SK-N-SH treated with all-trans-retinoic acid at 6 μM for 48 hours (cell line): ENCODE measurements at regions not wholly inside any gene's neighbourhood (a gene's known extent, or its start where the extent isn't known, plus 50 kb on each side); places are given as distances from the start of the nearest gene placed in this dataset.

ENCODE experiments used
- BACH2 ChIP-seq: fragments of 250-450 bp; sonication (Bioruptor Pico); IDR thresholded peaks from 2 replicates; pipeline ENCODE4 v1.9.0; 2021; ENCODE audit warnings: mild to moderate bottlenecking, borderline replicate concordance
- ISL1 ChIP-seq: fragments of 250-450 bp; sonication (Bioruptor Pico); IDR thresholded peaks from 2 replicates; pipeline ENCODE4 v2.1.2; 2022; ENCODE audit warnings: mild to moderate bottlenecking, moderate library complexity
- RARB ChIP-seq: fragments of 250-450 bp; sonication (Bioruptor Pico); IDR thresholded peaks from 2 replicates; pipeline ENCODE4 v1.8.0; 2021; ENCODE audit warnings: mild to moderate bottlenecking, moderate library complexity
- SNAI2 ChIP-seq: fragments of 250-450 bp; sonication (Bioruptor Pico); IDR thresholded peaks from 2 replicates; pipeline ENCODE4 v1.5.0; 2020; ENCODE audit warnings: mild to moderate bottlenecking, moderate library complexity
- TF ChIP-seq, protein P1 (sequence below): fragments of 250-450 bp; sonication (Bioruptor Pico); IDR thresholded peaks from 2 replicates; pipeline ENCODE4 v1.8.0; 2021; ENCODE audit warnings: low read depth, mild to moderate bottlenecking, moderate library complexity, borderline replicate concordance
- TF ChIP-seq, protein P2 (sequence below): fragments of 250-450 bp; sonication (Bioruptor Pico); IDR thresholded peaks from 2 replicates; pipeline ENCODE4 v1.5.1; 2020; ENCODE audit warnings: low read depth, mild to moderate bottlenecking, moderate library complexity
- TF ChIP-seq, protein P3 (sequence below): fragments of 250-450 bp; sonication (Bioruptor Pico); IDR thresholded peaks from 2 replicates; pipeline ENCODE4 v1.8.0; 2020; ENCODE audit warnings: mild to moderate bottlenecking, moderate library complexity, borderline replicate concordance

DNA sequence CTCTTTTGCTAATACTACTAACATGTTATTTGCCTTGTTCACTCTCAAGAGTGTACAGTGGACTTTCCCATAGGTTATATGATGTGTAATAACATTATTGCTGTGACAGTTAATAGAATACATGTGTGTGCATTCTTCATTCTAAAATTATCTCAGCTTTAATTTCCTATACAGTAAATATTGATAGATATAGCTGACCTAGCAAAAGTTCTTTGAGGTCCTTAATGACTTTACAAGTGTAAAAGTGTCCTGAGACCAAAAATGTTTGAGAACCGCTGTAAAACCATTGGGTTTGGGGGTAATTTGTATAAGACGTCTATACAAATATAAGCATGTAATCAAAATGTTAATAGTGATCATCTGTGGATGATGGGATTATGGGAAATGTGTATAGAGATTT, 469.5 kb upstream of the PROK2 start:
- TF ChIP-seq RARB (CRISPR knock-in tag) (no peak), SNAI2 (CRISPR knock-in tag) (no peak), BACH2 (CRISPR knock-in tag) (no peak), ISL1 (no peak)
- TF ChIP-seq, protein P1, sequence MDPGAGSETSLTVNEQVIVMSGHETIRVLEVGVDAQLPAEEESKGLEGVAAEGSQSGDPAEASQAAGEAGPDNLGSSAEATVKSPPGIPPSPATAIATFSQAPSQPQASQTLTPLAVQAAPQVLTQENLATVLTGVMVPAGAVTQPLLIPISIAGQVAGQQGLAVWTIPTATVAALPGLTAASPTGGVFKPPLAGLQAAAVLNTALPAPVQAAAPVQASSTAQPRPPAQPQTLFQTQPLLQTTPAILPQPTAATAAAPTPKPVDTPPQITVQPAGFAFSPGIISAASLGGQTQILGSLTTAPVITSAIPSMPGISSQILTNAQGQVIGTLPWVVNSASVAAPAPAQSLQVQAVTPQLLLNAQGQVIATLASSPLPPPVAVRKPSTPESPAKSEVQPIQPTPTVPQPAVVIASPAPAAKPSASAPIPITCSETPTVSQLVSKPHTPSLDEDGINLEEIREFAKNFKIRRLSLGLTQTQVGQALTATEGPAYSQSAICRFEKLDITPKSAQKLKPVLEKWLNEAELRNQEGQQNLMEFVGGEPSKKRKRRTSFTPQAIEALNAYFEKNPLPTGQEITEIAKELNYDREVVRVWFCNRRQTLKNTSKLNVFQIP (CRISPR knock-in tag), result no peak
- TF ChIP-seq, protein P2, sequence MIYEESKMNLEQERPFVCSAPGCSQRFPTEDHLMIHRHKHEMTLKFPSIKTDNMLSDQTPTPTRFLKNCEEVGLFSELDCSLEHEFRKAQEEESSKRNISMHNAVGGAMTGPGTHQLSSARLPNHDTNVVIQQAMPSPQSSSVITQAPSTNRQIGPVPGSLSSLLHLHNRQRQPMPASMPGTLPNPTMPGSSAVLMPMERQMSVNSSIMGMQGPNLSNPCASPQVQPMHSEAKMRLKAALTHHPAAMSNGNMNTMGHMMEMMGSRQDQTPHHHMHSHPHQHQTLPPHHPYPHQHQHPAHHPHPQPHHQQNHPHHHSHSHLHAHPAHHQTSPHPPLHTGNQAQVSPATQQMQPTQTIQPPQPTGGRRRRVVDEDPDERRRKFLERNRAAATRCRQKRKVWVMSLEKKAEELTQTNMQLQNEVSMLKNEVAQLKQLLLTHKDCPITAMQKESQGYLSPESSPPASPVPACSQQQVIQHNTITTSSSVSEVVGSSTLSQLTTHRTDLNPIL, result no peak
- TF ChIP-seq, protein P3, sequence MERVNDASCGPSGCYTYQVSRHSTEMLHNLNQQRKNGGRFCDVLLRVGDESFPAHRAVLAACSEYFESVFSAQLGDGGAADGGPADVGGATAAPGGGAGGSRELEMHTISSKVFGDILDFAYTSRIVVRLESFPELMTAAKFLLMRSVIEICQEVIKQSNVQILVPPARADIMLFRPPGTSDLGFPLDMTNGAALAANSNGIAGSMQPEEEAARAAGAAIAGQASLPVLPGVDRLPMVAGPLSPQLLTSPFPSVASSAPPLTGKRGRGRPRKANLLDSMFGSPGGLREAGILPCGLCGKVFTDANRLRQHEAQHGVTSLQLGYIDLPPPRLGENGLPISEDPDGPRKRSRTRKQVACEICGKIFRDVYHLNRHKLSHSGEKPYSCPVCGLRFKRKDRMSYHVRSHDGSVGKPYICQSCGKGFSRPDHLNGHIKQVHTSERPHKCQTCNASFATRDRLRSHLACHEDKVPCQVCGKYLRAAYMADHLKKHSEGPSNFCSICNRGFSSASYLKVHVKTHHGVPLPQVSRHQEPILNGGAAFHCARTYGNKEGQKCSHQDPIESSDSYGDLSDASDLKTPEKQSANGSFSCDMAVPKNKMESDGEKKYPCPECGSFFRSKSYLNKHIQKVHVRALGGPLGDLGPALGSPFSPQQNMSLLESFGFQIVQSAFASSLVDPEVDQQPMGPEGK, result no peak
